Heart right ventricle (tissue), 16 donors: ENCODE measurements at regions not wholly inside any gene's neighbourhood (a gene's known extent, or its start where the extent isn't known, plus 50 kb on each side); places are given as distances from the start of the nearest gene placed in this dataset.

Experiments
- ATAC-seq, 8 donors: fragments of 200-7000 bp; cut with Tn5 transposase; one replicate each; pipeline ENCODE4 v1.9.1; 2020; ENCODE audit warnings: mild to moderate bottlenecking in 8 of 8, moderate library complexity in 8 of 8, moderate number of reproducible peaks in 1 of 8
- DNase-seq, 2 donors: peaks; one replicate each; pipeline ENCODE4 v3.0.0-alpha.2; 2020
- H3K27ac ChIP-seq, 10 donors: fragments of 200-600 bp; sonication (generic) in 2 of 10; one replicate each; pipeline versions ENCODE4 v1.5.0 to v1.8.0; 2020 to 2022; ENCODE audit warnings: mild to moderate bottlenecking in 3 of 10
- H3K27me3 ChIP-seq, 7 donors: fragments of 200-600 bp; one replicate each; pipeline ENCODE4 v1.8.0; 2021 to 2022; ENCODE audit warnings: mild to moderate bottlenecking in 2 of 7
- H3K36me3 ChIP-seq, 9 donors: fragments of 200-600 bp; sonication (generic) in 1 of 9; one replicate each; pipeline versions ENCODE4 v1.5.0 to v1.8.0; 2020 to 2022; ENCODE audit warnings: mild to moderate bottlenecking in 2 of 9
- H3K4me1 ChIP-seq, 9 donors: fragments of 200-600 bp; sonication (generic) in 1 of 9; one replicate each; pipeline versions ENCODE4 v1.5.0 to v1.8.0; 2020 to 2022; ENCODE audit warnings: mild to moderate bottlenecking in 4 of 9
- H3K4me3 ChIP-seq, 10 donors: fragments of 200-600 bp; sonication (generic) in 2 of 10; one replicate each; pipeline versions ENCODE4 v1.5.0 to v1.8.0; 2020 to 2022; ENCODE audit warnings: mild to moderate bottlenecking in 7 of 10, moderate library complexity in 2 of 10
- H3K9me3 ChIP-seq, 11 donors: fragments of 200-600 bp in 10 of 11; sonication (generic) in 2 of 11; one replicate each; pipeline versions ENCODE4 v1.5.0 to v1.8.0; 2013 to 2022; ENCODE audit warnings: mild to moderate bottlenecking in 2 of 11, control low read depth in 1 of 11, moderate library complexity in 1 of 11
- WGBS, 2 donors: extraction: QIAGEN DNeasy Blood & Tissue Kit; methylation state at CpG; one replicate each; pipeline ENCODE4 v1.1.7; 2013; ENCODE audit warnings: inconsistent platforms in 1 of 2; 5-methylcytosine and 5-hydroxymethylcytosine counted together
- intact Hi-C, 10 donors: fragments of 100-400 bp; cut with DNase I; formaldehyde crosslinking; loops; one replicate each; pipeline versions ENCODE4 v1.11.1 to v1.14.2; 2022
- TF ChIP-seq, protein P1 (sequence below), 9 donors: fragments of 200-600 bp; sonication (generic) in 2 of 9; IDR thresholded peaks; one replicate each; pipeline versions ENCODE4 v1.5.0 to v1.8.0; 2021 to 2022; ENCODE audit warnings: antibody characterized with exemption in 9 of 9, mild to moderate bottlenecking in 5 of 9, moderate library complexity in 1 of 9
- donor health status: Arrhythmogenic right ventricular cardiomyopathy.
- donor health status: ischemic (EF 13 %, LVEDD 7.1; RV severe dilation, severe dysfunction).
- donor health status: healthy with polysubstance abuse.
- donor health status: DM: no; HTN: yes; CAD: no.
- donor health status: DM: no; HTN: no; CAD: no.
- donor health status: ischemic (EF 25% LVEDD 6.9; RV normal size, moderate dysfunction).
- donor health status: ischemic (EF 25% LVEDD 5.7; RV mildly dilated, moderate dysfunction).
- donor health status: healthy.
- donor health status: DM: yes; HTN: yes; CAD: no.
- donor health status: Ischemic cardiomyopathy.
- donor health status: ischemic (EF 35%, LVEDD 5.7; RV mildly dilated, moderate dysfunction).
- donor health status: nonischemic (EF 11% LVEDD 7.7; RV severe dilation, severe dysfunction).
- donor health status: DM: yes; HTN: yes; CAD: no.
- donor health status: PGD.
- donor health status: ischemic (EF 29% LVEDD 5.4; RV normal size, mild dysfunction).
- donor health status: nonischemic (EF 23%, LVEDD 6.1; RV moderate dilation, normal function).

DNA sequence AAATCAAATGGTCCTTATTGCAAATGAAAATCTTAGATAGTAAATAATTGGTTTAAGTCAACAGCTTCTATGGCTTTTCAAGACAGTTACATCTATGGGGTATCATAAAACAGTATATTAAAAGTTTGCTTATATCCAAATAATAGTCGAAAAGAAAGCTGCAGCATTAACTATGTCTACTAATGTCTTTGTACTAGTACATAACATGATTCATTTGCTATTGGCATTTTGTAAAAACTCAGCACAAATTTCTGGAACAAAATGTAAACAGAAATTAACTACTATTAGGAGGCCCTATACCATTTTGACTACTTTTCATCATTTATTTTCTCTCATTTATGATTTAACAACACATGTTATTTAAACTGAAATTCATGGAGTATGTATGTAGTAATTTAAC, 1435.2 kb upstream of the PRR20A start:
- H3K4me1 ChIP-seq: peaks cover 0 to 4% (median 0%) of the 10 kb centered on the region in 9 donors
- ATAC-seq (no peak), DNase-seq (no peak)
- H3K27ac ChIP-seq: no peak overlapping the region
- no peak overlapping the region for H3K4me3 ChIP-seq
- H3K27me3 ChIP-seq: no peaks in the 10 kb centered on the region
- intact Hi-C loops: no loop called here
- 73 to 79% methylated on average over 1 of the region's 1 CpG for WGBS, 2 donors
- H3K36me3 ChIP-seq: no peaks in the 10 kb centered on the region
- TF ChIP-seq, protein P1, sequence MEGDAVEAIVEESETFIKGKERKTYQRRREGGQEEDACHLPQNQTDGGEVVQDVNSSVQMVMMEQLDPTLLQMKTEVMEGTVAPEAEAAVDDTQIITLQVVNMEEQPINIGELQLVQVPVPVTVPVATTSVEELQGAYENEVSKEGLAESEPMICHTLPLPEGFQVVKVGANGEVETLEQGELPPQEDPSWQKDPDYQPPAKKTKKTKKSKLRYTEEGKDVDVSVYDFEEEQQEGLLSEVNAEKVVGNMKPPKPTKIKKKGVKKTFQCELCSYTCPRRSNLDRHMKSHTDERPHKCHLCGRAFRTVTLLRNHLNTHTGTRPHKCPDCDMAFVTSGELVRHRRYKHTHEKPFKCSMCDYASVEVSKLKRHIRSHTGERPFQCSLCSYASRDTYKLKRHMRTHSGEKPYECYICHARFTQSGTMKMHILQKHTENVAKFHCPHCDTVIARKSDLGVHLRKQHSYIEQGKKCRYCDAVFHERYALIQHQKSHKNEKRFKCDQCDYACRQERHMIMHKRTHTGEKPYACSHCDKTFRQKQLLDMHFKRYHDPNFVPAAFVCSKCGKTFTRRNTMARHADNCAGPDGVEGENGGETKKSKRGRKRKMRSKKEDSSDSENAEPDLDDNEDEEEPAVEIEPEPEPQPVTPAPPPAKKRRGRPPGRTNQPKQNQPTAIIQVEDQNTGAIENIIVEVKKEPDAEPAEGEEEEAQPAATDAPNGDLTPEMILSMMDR (IDR thresholded peaks at IDR 0.05): no peak
- no peaks in the 10 kb centered on the region for H3K9me3 ChIP-seq

DNA sequence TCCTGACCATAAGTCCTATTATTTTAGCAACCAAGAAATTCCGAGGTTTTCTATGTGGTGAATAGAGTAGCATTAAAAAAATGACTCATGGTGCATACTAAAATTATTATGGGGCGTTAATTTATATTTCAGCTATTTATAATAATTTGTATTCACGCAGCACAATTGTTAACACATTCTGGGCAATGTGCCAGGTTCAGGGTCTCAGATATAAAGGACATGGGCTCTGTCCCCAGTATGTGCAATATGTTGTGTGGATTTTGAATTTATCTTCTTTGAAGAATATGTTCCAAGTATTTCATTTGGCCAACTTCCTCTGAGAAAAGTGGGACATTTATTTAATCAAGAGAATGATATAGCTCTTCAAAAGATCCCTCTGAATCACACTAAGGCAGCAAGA, 1434.7 kb upstream of the PRR20A start:
- intact Hi-C loops: no loop called here
- no peaks in the 10 kb centered on the region for H3K9me3 ChIP-seq
- peaks cover 0 to 4% (median 0%) of the 10 kb centered on the region in 9 donors for H3K4me1 ChIP-seq
- 29 to 31% methylated on average over 3 of the region's 3 CpGs for WGBS, 2 donors
- H3K36me3 ChIP-seq: no peaks in the 10 kb centered on the region
- no peak overlapping the region for H3K27ac ChIP-seq
- TF ChIP-seq, protein P1 (IDR thresholded peaks at IDR 0.05): no peak
- ATAC-seq (no peak), DNase-seq (no peak)
- H3K27me3 ChIP-seq: no peaks in the 10 kb centered on the region
- H3K4me3 ChIP-seq: no peak overlapping the region

DNA sequence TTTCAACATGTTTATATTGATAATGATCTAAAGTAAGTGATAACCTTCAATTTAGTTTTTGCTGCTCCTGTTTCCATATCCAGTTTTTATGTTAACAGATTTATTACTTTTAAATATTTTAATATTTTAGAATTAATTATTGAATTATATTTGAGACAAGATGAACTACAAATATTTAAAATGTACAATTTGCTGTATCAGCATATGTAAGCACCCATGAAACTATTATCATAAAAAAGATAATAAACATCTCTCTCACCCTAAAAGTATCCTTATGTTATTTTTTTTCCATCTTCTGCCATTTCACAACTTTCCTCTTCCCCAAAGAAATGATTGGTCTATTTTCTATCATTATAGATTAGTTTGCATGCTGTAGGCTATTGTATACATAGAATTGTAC, 1426.6 kb upstream of the PRR20A start:
- Histone ChIP-seq H3K9me3 (peaks cover 0 to 30% (median 3%) of the 10 kb centered on the region in 11 donors), H3K4me1 (no peaks in the 10 kb centered on the region), H3K27me3 (no peaks in the 10 kb centered on the region), H3K36me3 (no peaks in the 10 kb centered on the region), H3K4me3 (no peak overlapping the region), H3K27ac (no peak overlapping the region)
- intact Hi-C loops: no loop called here
- DNase-seq (no peak), ATAC-seq (no peak)
- TF ChIP-seq, protein P1 (IDR thresholded peaks at IDR 0.05): no peak

DNA sequence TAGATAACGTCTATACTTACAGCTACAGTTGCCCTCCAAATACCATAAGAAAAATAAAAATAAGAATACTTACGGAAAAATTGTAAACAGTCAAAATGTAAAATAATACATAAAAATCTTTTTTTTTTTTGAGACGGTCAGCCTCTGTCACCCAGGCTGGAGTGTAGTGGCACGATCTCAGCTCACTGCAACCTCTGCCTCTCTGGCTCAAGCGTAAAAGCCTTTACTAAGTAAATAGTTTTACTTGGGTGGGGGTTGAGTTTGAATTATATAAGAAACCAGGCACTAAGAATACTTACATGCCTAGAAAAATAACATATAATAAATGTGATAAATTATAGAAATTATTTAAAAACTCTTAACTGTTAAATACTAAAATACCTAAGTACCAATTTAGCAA, 1413.0 kb upstream of the PRR20A start:
- H3K4me1 ChIP-seq: no peaks in the 10 kb centered on the region
- DNase-seq: no peak
- TF ChIP-seq, protein P1 (IDR thresholded peaks at IDR 0.05): no peak
- no peak overlapping the region for H3K27ac ChIP-seq
- H3K9me3 ChIP-seq: peaks cover 0 to 3% (median 0%) of the 10 kb centered on the region in 11 donors
- intact Hi-C loops: no loop called here
- 72 to 75% methylated on average over 5 of the region's 5 CpGs for WGBS, 2 donors
- H3K4me3 ChIP-seq: no peak overlapping the region
- H3K36me3 ChIP-seq: no peaks in the 10 kb centered on the region
- H3K27me3 ChIP-seq: no peaks in the 10 kb centered on the region
- no peak for ATAC-seq

DNA sequence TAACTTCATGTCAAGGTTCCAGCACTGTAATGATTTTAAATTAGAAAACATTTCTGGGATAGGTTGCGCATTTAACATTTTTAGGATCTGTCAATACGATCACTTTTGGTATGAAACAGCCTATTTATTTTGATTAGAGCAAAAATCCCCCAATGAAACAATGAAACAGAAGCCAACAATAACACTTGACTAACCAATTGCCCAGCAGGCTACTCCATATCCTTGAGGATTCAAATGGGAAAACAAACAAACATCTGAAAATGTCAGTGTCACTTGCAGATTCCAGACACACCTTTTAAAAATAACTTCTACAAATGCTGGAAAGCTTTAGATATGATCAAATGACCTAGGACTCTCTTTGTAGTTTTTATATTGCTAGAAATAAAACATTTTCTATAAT, 1412.5 kb upstream of the PRR20A start:
- intact Hi-C loops: no loop called here
- TF ChIP-seq, protein P1 (IDR thresholded peaks at IDR 0.05): no peak
- DNase-seq (no peak), ATAC-seq (no peak)
- Histone ChIP-seq H3K9me3 (peaks cover 0 to 4% (median 0%) of the 10 kb centered on the region in 11 donors), H3K4me1 (no peaks in the 10 kb centered on the region), H3K27me3 (no peaks in the 10 kb centered on the region), H3K4me3 (no peak overlapping the region), H3K27ac (no peak overlapping the region), H3K36me3 (no peaks in the 10 kb centered on the region)
- 70% methylated on average over 2 of the region's 2 CpGs for WGBS, 2 donors
